ENCODE measurements at regions not wholly inside any gene's neighbourhood (a gene's known extent, or its start where the extent isn't known, plus 50 kb on each side); places are given as distances from the start of the nearest gene placed in this dataset.

GRCh38 chr12:94786906-94787305, 136.5 kb upstream of the TMCC3 start:
- TF ChIP-seq BHLHE40 (IDR thresholded peaks at IDR 0.05; ENCODE audit: low read depth, low read length): no peak
- TF ChIP-seq POLR2AphosphoS2 (conservative IDR thresholded peaks at IDR 0.05; ENCODE audit: low read length): no peak
- TF ChIP-seq, protein P1, sequence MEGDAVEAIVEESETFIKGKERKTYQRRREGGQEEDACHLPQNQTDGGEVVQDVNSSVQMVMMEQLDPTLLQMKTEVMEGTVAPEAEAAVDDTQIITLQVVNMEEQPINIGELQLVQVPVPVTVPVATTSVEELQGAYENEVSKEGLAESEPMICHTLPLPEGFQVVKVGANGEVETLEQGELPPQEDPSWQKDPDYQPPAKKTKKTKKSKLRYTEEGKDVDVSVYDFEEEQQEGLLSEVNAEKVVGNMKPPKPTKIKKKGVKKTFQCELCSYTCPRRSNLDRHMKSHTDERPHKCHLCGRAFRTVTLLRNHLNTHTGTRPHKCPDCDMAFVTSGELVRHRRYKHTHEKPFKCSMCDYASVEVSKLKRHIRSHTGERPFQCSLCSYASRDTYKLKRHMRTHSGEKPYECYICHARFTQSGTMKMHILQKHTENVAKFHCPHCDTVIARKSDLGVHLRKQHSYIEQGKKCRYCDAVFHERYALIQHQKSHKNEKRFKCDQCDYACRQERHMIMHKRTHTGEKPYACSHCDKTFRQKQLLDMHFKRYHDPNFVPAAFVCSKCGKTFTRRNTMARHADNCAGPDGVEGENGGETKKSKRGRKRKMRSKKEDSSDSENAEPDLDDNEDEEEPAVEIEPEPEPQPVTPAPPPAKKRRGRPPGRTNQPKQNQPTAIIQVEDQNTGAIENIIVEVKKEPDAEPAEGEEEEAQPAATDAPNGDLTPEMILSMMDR (IDR thresholded peaks at IDR 0.05): no peak
